ENCODE measurements at regions not wholly inside any gene's neighbourhood (a gene's known extent, or its start where the extent isn't known, plus 50 kb on each side); places are given as distances from the start of the nearest gene placed in this dataset.

DNA sequence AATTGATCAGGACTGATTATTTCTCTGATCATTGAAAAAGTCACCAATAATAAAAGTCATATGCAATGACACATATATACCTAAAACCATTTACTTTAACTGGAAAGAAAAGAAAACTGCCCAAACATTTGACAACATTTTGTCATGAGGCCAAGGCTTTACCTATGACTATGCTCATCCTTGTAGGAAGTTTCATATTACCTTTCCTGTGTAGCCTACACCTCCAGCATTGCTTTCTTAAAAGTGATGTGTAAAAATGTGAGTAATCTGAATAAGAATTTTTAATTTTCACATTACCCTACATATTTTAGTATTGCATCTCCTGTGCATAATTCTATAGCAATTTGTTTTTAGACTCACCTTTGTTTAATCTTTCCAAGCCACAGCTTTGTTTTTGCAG is 419.8 kb upstream of the FIGN start:
- no peak for DNase-seq

DNA sequence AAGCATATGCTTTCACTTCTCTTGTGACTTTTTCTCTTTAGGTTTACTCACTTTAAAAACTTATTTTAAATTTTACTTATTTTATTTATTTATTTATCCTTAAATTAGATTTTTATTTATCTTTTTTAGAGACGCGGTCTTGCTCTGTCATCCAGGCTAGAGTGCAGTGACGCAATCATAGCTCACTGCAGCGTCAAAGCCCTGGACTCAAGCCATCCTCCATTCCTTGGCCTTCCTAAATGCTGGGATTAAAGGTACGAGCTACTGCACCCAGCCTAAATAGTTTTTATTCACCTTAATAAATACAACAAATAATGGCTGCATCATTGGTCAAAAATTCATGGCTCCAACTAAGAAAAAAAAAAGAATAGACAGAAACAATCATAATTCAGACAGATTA is 415.7 kb upstream of the FIGN start:
- DNase-seq: no peak

DNA sequence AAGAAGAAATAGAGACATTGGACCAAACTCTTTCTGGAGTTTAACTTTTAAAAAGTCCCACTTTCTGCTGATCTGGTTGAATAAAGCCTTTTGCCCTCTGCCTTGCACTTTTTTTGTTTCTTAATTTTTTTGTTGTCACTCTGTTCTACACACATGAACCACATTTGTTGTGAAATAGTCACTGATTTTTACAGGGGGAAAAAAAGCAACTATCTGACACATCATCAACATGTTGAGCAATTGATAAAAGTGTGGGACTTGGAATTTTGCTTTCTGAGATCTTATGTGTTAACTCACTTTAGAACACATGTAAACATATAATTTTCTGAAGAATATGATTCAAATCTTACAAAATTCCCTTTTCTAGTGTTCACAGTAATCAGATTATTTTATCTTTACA is 414.8 kb upstream of the FIGN start:
- DNase-seq: no peak

DNA sequence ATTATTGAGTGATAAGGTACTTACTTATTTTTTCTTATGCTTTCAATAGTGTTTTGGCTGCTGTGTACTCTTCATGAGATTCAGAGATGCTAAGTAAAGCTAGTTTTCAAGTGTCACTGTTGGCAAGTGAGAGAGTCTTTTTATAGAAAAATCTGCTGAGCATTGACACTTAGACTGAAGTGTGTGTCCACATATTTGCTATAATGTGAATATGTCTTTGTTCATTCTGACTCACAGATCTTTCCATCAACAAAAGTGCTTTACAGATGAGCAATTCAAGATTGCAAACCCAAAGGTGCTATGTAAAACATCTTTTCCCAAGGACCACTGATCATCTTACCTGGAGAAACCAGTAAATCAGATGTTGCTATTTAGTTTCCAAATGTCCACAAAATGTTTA is 410.6 kb upstream of the FIGN start:
- DNase-seq: no peak

DNA sequence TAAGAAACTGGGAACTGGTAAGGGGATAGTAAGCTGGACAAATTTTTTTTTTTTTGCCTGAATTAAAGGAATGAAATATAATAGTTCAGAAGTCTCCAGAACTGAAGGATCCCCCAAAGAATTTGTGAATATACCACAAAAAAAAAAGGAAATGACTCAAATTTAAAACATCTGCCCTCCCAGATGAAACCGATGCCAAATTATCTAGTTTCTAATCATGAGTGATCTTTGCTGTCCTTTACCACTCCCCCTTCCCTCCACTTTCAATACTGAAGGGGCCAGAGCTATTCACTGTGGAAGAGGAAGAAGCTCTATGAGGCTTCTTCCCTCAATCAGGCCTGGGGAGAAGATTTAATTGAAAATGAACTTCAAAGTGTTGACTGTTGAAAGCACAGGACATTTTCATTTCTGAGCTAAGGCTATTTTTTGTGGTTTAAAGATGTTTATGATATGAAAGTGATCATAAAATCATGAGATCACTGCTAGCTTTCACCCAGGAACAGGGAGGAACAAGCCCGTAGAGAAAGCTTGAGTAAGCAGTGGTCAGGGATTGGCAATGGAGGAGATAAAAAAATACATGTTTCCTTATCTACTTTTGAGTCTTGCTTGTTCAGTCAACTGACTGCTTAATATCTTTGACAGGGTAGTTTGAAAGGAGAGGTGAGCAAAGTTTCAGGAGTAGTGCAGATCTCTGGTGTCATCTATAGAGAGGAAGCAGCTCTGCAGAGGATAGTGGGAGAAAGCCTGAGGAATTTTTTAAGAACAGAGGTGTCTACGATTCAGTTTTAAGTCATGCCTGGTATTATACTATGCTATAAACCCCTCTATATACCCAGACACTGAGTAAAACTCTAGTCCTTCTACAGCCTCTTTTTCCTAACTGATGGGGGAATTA is 409.5 kb upstream of the FIGN start:
- DNase-seq: no peak

DNA sequence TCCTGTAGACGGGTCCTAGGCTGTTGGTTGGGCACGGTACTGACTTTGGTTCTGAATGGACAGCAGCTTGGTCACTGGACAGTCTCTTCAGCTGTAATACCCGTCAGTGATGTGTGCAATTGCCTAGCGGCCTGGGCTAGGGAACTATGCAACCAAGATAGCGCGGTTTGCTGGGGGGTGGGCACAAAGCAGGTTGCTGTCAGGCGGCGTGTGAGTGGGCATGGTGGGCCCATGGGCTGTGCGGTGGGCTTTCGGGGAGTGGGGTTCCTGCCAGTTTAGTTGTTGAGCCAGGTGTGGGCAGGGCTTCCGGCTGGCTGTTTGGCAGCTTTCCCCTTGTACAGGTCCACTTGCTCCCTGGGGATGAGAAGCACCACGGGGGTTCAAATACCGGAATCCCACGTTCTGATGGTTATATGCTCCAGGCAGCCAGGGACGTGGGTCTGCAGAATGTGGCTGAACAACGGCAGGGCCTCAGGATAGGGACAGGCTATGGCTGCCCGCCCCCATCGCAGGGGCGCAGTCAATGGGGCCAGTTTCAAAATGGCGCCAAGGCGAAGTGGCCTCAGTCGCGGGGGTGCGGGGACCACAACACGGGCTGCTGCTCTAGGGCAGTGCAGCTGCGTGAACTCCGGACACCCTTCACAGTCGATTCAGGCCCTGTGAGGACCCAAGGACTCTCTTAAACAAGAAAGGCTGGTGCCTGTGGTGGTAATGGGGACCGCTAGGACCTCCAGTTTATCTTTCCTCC is 407.5 kb upstream of the FIGN start:
- no peak for DNase-seq

DNA sequence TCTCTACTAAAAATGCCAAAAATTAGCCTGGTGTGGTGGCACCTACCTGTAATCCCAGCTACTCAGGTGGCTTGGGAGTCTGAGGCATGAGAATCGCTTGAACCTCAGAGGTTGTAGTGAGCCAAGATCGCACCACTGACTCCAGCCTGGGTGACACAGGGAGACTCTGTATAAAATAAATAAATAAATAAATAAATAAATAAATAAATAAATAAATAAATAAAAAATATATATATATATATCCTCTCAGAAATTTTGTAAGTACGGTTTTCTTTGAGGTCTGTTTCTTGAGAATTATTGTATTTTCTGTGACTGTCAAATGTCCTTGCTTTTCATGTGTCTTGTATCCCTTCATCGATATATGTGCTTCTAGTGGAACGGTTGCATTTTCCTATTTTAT is 406.9 kb upstream of the FIGN start:
- no peak for DNase-seq

DNA sequence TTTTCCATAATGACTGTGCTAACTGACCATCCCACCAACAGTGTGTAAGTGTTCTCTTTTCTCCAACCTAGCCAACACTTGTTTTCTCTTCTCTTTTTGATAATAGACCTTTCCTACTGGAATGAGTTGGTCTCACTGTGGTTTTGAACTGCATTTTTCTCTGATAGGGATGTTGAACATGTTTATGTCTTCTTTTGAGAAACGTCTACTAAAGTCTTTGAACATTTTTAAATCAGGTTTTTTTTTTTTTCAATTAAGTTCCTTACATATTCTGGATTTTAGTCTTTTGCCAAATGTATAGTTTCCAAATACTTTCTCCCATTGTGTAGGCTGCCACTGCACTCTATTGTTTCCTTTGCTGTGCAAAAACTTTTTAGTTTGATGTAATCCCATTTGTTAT is 405.5 kb upstream of the FIGN start:
- no peak for DNase-seq

DNA sequence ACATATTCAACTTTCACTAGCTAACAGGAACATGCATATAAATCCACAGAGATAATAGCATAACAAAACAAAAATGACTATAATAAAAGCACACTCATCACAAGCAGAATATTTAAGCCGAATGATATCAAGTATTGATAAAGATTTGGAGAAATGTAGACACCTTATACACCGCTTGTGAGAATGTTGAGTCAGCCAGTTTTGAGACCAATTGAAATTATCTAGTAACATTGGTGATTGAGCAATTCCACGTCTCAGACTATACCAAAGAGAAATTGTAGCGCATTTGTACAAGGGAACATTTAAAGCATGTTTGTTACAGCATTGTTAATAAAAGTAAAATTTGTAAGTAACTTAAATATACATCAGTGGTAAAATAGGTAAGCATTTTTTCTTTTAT is 402.9 kb upstream of the FIGN start:
- no peak for DNase-seq

DNA sequence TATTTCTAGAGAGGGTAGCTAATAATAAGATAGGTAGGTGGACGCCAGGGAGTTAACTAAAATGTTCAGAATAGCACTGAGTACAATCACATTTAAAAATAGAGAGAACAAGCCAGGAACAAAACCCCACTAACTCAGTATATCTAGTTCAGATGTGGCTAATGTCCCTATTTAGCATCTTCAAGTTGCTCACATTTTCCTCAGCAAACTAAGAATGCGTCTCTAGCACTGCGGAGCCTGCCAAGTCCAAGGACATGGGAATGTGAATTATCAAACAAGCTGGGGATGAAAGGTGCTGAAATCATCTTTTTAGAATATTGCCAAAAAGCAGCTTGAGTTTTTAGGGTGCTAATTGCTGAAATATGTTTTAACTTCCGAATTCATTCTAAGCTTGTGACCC is 398.5 kb upstream of the FIGN start:
- no peak for DNase-seq

DNA sequence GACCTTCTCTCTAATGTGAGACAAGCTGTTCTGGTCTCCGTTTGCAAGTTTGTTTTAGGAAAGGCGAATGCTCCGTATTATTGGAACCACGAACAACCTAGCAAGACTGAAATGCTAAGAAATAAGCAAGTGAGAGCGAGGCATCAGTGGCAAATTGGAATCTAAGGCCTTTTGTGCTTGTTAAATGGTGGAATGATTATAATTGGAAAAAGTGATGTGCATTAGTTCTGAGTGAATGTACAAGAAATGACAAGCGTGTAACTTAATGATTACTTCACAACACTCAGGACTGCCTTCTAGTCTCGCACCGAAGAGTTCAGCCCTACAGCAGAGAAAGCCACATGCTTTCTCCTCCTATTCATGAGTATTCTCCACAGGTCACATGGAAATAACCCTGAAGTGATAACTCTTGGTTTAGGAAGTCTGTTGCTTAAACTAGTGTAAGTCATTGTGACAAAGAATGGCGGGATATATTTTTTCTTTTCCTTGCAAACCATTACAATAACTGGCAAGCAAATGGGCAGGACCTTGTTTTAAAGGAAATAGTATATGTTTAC is 392.2 kb upstream of the FIGN start:
- DNase-seq: no peak

DNA sequence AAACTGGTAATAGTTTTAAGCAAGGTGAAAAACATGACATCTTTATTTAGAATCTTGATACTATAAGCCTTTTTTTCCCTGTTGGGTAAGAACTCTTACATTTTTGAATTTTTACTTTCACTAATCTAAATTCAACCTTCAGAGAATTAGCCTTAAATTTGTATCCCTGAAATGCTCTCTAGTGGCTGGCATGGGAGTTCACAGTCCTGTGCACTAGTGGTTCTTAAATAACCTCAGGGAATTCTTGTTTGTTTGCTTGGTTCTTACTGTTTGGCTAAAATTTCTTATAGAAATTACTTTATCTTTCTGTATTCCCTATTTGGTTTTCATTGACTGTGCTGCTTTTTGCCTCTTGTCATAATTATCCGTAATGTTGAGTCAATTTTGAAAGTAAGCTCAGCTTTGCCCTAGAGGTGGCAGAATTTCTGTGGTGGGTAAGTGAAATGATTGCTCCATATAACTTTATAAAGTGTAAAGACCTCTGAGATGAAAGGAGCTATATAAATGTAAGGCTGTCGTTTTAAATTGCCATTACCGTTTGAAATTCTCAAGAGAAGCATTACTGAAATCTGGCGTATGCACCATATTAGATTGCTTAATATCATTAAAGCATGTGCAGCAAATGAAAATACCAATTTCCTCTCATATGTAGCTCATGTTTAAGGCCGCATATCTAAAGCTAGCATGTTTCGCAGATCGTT is 391.3 kb upstream of the FIGN start:
- no peak for DNase-seq

DNA sequence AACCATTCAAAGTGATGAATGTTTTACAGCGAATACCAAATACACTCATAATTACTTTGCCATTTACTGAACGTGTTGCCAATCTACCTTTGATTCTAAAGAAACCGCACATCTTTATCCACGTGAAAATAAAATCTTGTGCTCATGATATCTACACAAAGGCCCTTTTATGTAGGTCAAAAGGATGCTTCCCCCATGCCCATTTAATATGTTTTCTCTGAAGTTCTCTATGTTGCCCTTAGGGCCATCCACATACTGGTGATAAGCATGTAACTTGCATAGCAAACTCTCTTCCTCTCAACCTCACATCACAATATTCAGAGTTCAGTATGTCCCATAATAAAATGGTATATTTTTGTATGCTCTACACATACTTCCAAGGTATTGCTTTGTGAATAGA is 380.0 kb upstream of the FIGN start:
- no peak for DNase-seq

DNA sequence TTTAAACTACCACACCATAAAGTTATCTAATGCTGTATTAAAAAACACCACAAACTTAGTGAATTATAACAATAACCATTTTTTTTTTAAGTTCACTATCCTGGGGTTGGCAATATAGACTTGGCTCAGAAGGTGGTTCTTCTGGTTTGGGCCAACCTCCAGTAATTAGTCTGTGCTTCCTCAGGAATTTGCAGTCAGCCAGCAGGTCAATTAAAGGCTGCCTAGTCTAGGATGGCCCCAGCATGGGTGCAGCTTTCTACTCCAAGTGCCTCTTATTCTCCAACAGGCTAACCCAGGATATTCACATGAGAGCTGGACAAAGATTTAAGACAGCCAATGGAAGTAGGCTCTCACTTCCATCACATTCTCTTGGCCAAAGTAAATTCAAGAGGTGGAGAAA is 379.1 kb upstream of the FIGN start:
- DNase-seq: no peak

DNA sequence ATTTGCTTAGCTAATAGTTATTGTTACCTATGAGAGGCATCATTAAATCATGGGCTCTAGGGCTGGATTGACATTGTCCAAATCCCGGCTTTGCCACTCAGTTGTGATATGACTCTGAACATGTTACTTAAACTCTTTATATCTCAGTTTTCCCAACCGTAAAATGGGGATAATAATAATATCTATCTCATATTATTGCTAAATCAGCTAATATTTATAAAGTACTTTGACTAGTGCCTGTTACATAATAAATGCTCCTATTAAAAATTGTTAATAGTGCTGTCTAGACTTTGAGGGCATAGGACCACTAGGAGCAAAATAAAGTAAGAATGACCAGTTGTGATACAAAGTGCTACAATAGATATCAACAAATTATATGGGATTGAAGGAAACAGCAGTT is 376.3 kb upstream of the FIGN start:
- no peak for DNase-seq

DNA sequence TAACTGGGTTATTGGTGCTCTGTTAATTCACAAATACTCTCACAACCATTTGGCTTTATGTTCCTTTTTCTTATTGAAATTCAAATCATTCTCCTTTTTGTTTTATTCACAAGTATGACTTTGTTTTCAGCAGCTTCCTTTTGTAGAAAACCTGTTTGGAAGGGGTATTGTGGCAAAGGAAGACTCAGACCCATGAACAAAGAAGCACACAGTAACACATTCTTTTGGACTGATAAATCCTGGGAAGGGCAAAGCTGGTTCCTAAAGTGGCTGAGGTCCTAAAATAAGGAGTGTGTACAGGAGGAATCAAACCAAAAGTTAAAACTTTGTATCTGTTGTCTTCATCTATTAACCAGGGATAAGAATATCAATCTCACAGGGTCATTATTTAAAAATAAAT is 374.7 kb upstream of the FIGN start:
- no peak for DNase-seq

DNA sequence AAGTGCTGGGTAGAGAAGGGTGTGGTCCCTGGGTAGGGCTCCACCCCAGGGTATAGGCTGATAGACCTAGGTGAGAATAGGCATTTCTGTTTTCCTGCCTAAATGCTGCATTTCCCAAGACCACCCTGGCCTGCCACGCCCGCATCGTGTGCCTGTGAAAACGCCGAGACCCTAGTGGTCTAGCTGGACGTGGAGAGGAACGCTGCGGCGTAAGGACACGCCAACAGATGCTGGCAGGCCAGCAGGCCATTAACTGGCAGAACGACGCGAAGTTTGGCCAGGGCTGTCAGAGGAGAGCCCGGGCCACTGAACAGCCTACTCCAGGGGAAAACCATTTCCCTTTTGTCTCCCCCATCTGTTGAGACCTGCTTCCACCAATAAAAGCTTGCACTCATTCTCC is 373.2 kb upstream of the FIGN start:
- DNase-seq: no peak

DNA sequence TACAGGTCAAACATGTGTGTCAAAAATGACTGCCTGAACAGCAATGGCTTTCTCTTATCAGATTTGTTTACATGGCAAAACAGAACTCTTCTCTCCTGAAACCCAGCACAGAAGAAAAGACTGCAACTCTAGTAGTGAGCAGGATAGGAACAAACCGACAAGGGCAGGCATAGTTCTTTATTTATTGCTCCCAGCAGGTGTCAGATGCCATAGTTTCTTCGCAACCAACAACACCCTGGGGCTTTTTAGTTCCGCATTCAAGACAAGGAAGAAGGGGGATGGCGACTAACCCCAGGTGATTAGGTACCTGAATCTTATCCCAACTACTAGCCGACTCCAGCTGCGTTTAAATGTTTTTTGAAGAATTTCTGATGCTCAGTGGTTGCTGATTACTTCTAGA is 367.5 kb upstream of the FIGN start:
- DNase-seq: no peak

DNA sequence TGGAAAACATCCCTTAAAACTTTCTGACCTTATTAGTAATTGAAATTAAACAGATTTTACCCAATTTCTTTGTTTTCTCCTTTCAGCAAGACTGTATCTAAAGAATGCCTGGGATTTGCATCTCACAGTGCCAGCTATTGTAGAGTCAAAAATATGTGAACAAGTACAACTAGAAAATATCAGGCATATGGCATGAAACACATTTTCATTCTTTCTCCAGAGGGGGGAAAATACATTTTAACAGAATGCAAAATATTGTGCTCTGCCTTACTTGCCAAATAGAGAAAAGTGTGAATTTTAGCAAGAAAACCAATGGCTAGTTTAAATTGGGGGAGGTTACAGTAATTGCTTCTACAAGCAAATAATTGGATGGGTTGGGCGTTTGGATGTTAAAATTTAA is 366.6 kb upstream of the FIGN start:
- no peak for DNase-seq

DNA sequence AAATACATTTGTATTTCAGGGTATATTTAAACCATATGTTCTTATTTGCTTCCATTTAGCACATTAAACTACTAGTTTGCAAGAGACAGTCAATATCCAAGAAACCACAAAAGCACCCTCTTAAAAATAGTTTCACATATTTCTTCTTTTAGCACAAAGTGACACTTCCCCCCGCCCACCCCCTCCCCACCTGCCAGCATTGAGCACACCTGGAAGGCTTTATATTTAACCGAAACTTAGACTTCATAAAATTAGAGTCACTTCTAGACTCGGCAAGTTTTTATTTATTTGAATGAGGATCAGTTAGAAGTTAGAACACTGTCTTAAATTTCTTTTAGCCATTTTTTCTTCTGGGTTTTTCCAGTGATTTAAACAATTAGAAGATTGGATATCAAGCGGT is 355.9 kb upstream of the FIGN start:
- DNase-seq: no peak

DNA sequence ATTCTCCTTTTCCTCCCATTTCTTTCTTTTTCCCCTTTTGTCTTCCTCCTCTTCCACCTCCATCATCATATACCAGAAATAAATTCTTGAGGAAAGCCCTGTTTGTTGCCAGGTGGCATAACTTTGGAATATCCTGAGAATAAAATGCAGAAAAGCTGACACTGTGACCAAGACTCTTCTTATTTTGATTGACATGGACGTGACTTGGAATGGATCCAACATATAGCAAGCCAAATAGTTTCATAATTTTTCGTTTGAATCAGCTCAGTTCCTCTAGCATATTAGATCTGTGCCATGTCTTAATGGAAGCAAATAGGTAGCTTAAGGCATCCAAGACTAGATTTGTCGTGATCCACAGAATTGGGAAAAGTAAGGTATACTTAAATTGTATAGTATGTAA is 354.7 kb upstream of the FIGN start:
- DNase-seq: no peak

DNA sequence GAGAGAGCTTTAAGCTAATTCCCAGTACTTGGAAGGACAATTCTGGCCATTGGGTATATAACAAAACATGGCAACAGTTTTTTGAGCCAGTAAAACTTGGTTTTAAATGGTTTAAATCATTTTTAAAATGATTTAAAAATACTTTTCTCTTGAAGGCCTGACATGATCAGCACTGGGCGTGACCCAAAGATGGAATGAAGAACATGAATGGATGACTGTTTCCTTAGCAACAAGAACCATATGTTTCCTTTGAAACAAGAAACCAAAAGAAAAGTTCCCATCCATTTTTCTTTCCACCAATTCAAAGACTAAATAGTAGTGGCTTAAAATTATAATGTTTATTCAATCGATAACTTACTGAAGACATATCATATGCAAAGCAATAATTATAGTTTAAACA is 348.3 kb upstream of the FIGN start:
- no peak for DNase-seq

DNA sequence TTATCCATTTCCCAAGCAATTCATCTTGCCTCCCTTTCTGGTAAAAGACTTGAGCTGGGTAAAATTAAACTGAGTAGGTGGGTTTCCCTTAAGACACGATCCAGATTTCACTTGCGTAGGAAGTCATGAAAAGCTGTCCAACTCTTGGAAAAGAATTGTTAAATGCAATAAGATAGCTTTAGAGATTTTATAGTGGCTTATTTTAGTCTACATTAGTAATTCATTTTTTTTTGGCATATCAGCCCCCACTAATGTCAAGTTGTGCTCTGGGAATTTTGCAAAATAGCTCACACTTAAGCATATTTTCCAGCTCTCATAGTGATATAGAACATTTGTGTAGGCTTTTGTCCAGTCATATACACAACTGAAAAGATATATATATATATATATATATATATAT is 344.7 kb upstream of the FIGN start:
- DNase-seq: no peak

DNA sequence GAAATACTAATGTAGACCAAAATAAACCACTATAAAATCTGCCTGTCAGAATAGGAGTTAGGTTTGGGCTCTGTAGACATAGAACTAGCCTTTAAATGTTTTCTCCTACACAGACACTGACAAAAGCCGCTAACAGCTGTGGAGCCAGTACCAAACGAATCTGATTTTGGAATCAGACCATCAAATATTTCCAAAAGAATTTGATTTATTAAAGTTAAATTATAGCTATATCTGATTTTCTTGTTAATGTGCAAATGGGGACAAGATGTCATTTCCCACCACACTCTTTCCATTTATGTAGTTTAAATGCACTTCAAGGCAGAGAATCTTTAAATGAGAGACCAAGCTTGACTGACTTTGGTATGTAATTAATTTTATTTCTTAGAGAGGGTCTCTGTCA is 343.4 kb upstream of the FIGN start:
- no peak for DNase-seq

Data from DMS153 (cell line).